RWPE2 (cell line): ENCODE measurements at regions not wholly inside any gene's neighbourhood (a gene's known extent, or its start where the extent isn't known, plus 50 kb on each side); places are given as distances from the start of the nearest gene placed in this dataset.

Experiments used
- ATAC-seq: fragments of 200-7000 bp; cut with Tn5 transposase; 3 replicates; pipeline ENCODE4 v1.9.1; 2021; ENCODE audit warnings: low read depth
- DNase-seq: peaks from one replicate; pipeline ENCODE4 v3.0.0-alpha.2; 2020; ENCODE audit warnings: low spot score
- H3K27ac ChIP-seq: fragments of 450-650 bp; 2 replicates; pipeline ENCODE4 v1.5.1; 2017; ENCODE audit warnings: mild to moderate bottlenecking; ENCODE audit not compliant: poor library complexity, severe bottlenecking
- H3K27me3 ChIP-seq: fragments of 250-450 bp; sonication (Bioruptor Pico); 2 replicates; pipeline ENCODE4 v1.5.1; 2021; ENCODE audit warnings: mild to moderate bottlenecking, moderate library complexity; ENCODE audit not compliant: insufficient read depth, poor library complexity, severe bottlenecking
- H3K36me3 ChIP-seq: fragments of 250-450 bp; sonication (Bioruptor Pico); 2 replicates; pipeline ENCODE4 v1.5.1; 2020; ENCODE audit warnings: low read depth, mild to moderate bottlenecking, moderate library complexity
- H3K4me1 ChIP-seq: fragments of 250-450 bp; sonication (Bioruptor Pico); 2 replicates; pipeline ENCODE4 v1.5.1; 2021; ENCODE audit warnings: mild to moderate bottlenecking, moderate library complexity; ENCODE audit not compliant: insufficient read depth, poor library complexity, severe bottlenecking
- H3K4me3 ChIP-seq: fragments of 250-450 bp; sonication (Bioruptor Pico); 2 replicates; pipeline ENCODE4 v1.5.1; 2021; ENCODE audit warnings: mild to moderate bottlenecking, moderate library complexity; ENCODE audit not compliant: severe bottlenecking
- H3K9me3 ChIP-seq: fragments of 250-450 bp; sonication (Bioruptor Pico); 2 replicates; pipeline ENCODE4 v1.5.1; 2021; ENCODE audit warnings: mild to moderate bottlenecking, moderate library complexity; ENCODE audit not compliant: severe bottlenecking
- TF ChIP-seq, protein P1 (sequence below): fragments of 450-650 bp; IDR thresholded peaks from one replicate; pipeline ENCODE4 v1.5.1; 2017; ENCODE audit warnings: mild to moderate bottlenecking, moderate library complexity; ENCODE audit not compliant: poor library complexity, severe bottlenecking

DNA sequence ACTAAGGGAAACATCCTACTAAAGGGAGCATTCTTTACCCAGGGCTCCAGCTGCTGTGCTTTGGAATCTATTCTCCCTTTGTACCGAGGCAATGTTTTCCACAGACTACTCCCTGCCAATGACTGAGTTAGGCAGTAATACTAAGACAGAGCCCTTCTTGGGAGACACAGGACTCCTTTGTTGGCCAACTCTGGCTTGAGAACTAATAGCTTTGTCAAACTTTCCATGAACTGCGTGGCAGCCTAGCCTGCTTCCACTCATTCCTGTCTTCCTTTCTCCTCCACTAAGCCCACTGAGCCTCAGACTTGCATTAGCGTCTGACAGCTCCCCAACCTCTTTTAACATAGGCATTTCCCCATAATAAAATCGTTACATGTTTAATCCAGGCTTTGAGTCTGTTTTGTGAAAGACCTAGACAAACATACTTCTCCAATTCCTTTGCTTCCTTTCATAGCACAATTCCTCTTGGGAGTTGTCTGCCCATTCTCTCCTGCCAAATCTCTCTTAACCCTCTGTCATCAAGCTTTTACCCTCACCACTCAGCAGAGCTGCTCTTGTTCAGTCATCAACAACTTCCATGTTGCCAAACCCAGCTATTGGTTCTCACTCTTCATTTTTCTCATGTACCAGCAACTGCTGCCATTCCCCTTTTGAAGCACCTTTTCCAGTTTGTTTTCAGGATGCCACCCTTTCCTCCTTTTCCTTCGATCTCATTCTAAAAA, 300.3 kb upstream of the IGFBP7 start:
- no peak for ATAC-seq
- H3K27me3 ChIP-seq: no peaks in the 10 kb centered on the region
- H3K27ac ChIP-seq: no peak overlapping the region
- TF ChIP-seq, protein P1, sequence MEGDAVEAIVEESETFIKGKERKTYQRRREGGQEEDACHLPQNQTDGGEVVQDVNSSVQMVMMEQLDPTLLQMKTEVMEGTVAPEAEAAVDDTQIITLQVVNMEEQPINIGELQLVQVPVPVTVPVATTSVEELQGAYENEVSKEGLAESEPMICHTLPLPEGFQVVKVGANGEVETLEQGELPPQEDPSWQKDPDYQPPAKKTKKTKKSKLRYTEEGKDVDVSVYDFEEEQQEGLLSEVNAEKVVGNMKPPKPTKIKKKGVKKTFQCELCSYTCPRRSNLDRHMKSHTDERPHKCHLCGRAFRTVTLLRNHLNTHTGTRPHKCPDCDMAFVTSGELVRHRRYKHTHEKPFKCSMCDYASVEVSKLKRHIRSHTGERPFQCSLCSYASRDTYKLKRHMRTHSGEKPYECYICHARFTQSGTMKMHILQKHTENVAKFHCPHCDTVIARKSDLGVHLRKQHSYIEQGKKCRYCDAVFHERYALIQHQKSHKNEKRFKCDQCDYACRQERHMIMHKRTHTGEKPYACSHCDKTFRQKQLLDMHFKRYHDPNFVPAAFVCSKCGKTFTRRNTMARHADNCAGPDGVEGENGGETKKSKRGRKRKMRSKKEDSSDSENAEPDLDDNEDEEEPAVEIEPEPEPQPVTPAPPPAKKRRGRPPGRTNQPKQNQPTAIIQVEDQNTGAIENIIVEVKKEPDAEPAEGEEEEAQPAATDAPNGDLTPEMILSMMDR: no peak
- DNase-seq: no peak
- no peaks in the 10 kb centered on the region for H3K36me3 ChIP-seq
- H3K4me3 ChIP-seq: no peak overlapping the region
- no peaks in the 10 kb centered on the region for H3K9me3 ChIP-seq
- peaks cover 4% of the 10 kb centered on the region for H3K4me1 ChIP-seq

- no peaks in the 10 kb centered on the region for H3K9me3 ChIP-seq
- DNase-seq (no peak), ATAC-seq (peak; percentile 96)
- H3K36me3 ChIP-seq: no peaks in the 10 kb centered on the region
- H3K4me1 ChIP-seq: peaks cover 17% of the 10 kb centered on the region
- H3K4me3 ChIP-seq: no peak overlapping the region
- TF ChIP-seq, protein P1: no peak
- H3K27ac ChIP-seq: peak overlapping the region; percentile 83
- no peaks in the 10 kb centered on the region for H3K27me3 ChIP-seq
Measured at GRCh38 chr4:57405359-57405758, 295.2 kb upstream of the IGFBP7 start.

- TF ChIP-seq, protein P1: no peak
- Histone ChIP-seq H3K36me3 (no peaks in the 10 kb centered on the region), H3K27ac (peak overlapping the region; percentile 83), H3K27me3 (no peaks in the 10 kb centered on the region), H3K4me3 (no peak overlapping the region), H3K9me3 (no peaks in the 10 kb centered on the region), H3K4me1 (peaks cover 17% of the 10 kb centered on the region)
- no peak for ATAC-seq
- no peak for DNase-seq
Measured at GRCh38 chr4:57404483-57404882, 294.3 kb upstream of the IGFBP7 start.

DNA sequence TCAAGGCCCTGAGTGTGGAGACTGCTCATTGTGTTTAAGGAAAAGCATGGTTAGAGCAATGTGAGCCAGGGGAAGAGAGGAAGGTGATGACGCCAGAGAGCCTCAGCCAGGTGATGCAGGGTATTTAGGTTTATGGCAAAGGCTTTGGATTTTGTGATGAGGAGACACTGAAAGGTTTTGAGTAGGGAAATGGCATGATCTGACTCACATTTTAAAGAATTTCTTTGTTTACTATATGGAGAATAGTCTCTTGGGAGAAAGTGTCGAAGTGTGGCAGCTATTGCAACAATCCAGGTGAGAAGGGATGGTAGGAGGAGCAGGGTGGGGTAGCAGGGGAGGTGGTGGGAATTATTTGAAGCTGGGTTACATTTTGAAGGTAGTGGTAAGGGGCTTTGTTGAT, 293.4 kb upstream of the IGFBP7 start:
- H3K27ac ChIP-seq: peak overlapping the region; percentile 83
- H3K4me3 ChIP-seq: no peak overlapping the region
- ATAC-seq (peak; percentile 49; the same call in 2 of the 3 replicates), DNase-seq (no peak)
- TF ChIP-seq, protein P1: no peak
- H3K27me3 ChIP-seq: no peaks in the 10 kb centered on the region
- no peaks in the 10 kb centered on the region for H3K9me3 ChIP-seq
- peaks cover 17% of the 10 kb centered on the region for H3K4me1 ChIP-seq
- H3K36me3 ChIP-seq: no peaks in the 10 kb centered on the region

GRCh38 chr4:57401586-57401985, 291.4 kb upstream of the IGFBP7 start:
- H3K27me3 ChIP-seq: no peaks in the 10 kb centered on the region
- no peak for ATAC-seq
- H3K36me3 ChIP-seq: no peaks in the 10 kb centered on the region
- peaks cover 17% of the 10 kb centered on the region for H3K4me1 ChIP-seq
- DNase-seq: no peak
- H3K4me3 ChIP-seq: no peak overlapping the region
- TF ChIP-seq, protein P1: no peak
- H3K9me3 ChIP-seq: no peaks in the 10 kb centered on the region
- H3K27ac ChIP-seq: no peak overlapping the region
